GM12873 (cell line): ENCODE measurements at regions not wholly inside any gene's neighbourhood (a gene's known extent, or its start where the extent isn't known, plus 50 kb on each side); places are given as distances from the start of the nearest gene placed in this dataset.

Experiments
- TF ChIP-seq, protein P1 (sequence below): IDR thresholded peaks from 2 replicates; pipeline ENCODE4 v1.5.1; 2012; ENCODE audit warnings: low read depth, mild to moderate bottlenecking, moderate library complexity, low read length, control low read depth; ENCODE audit not compliant: insufficient read depth; ENCODE audit errors: missing control alignments

DNA sequence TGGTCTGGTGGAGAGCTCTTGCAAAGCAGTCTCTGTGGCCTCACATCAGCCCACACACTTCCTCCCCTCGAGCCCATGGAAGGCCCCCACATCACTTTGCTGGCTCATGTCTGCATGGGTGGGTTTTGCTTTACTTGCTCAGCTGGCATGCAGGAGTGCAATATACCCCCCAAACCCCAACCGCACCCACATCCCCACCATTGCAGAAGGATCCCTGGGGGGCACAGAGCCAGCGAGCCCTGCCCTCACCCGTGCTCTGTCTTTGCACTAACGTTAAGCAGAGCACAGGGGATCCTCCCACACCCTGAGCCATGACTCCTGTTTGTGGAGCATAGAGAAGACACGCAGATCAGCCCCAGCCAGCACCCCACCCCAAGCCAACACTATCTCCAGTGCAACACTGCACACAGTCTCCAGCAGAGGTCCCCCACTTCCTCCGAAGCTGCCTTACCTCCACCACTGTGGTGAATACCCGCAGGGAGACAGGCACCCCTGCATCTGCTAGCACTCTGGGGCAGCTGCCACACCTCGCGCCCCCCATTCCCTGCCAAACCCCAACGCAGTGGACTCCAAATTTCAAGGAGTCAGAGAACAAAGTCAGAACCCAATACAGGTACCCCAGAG, 177.8 kb upstream of the RGPD4 start:
- TF ChIP-seq, protein P1, sequence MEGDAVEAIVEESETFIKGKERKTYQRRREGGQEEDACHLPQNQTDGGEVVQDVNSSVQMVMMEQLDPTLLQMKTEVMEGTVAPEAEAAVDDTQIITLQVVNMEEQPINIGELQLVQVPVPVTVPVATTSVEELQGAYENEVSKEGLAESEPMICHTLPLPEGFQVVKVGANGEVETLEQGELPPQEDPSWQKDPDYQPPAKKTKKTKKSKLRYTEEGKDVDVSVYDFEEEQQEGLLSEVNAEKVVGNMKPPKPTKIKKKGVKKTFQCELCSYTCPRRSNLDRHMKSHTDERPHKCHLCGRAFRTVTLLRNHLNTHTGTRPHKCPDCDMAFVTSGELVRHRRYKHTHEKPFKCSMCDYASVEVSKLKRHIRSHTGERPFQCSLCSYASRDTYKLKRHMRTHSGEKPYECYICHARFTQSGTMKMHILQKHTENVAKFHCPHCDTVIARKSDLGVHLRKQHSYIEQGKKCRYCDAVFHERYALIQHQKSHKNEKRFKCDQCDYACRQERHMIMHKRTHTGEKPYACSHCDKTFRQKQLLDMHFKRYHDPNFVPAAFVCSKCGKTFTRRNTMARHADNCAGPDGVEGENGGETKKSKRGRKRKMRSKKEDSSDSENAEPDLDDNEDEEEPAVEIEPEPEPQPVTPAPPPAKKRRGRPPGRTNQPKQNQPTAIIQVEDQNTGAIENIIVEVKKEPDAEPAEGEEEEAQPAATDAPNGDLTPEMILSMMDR, result no peak

GRCh38 chr2:107657049-107657448, 169.6 kb upstream of the RGPD4 start:
- TF ChIP-seq, protein P1, result no peak

- TF ChIP-seq, protein P1, result no peak
Measured at GRCh38 chr2:107663632-107664031, 163.1 kb upstream of the RGPD4 start.

DNA sequence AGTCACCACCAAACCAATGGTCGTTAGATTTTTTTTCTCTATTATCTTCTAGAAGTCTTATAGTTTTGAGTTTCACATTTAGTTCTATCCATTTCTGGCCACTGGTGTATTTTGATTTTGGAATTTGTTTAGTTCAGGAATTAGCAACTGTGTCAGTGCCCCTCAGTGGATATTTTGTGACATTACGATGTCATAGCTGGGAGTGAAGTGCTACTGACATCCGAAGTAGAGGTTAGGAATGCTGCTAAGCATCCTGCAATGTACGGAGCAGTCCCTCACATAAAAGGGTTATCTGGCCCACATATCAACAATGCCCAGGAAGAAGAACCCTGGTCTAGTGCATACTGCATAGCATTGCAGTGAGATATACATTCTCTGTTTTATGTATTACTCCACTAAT, 157.4 kb upstream of the RGPD4 start:
- TF ChIP-seq, protein P1, result no peak

DNA sequence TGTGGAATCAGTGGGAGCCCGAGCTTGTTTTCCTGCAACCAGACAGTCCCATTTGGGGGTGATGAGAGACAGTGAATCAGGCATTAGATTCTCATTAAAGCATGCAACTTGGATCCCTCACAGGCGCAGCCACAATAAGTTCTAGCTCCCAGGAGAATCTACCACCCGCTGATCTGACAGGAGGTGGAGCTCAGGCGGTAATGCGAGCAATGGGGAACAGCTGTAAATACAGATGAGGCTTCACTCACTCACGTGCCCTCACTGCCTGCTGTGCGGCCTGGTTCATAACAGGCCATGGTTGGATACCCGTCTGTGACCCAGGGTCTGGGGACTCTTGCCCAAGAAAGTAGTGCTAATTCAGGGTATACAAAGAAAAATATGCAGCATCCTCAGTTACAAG, 144.8 kb upstream of the RGPD4 start:
- TF ChIP-seq, protein P1, result no peak

GRCh38 chr2:107684421-107684820, 142.3 kb upstream of the RGPD4 start:
- TF ChIP-seq, protein P1, result no peak

- TF ChIP-seq, protein P1, result no peak
Measured at GRCh38 chr2:107685421-107685986, 141.2 kb upstream of the RGPD4 start.
